Activated CD8-positive, alpha-beta T cell treated with anti-CD3 and anti-CD28 coated beads for 36 hours (primary cell): ENCODE measurements at regions not wholly inside any gene's neighbourhood (a gene's known extent, or its start where the extent isn't known, plus 50 kb on each side); places are given as distances from the start of the nearest gene placed in this dataset.
"Not testable (repeated sequence)": the region's sequence is repeated elsewhere in the genome, so short reads cannot be mapped to it uniquely, and the experiment has no call there.

Experiments used
- ATAC-seq: fragments of 200-7000 bp; cut with Tn5 transposase; one replicate; pipeline ENCODE4 v1.10.0; 2021; ENCODE audit warnings: mild to moderate bottlenecking, moderate library complexity
- CTCF ChIA-PET: fragments of 350-600 bp; sonication (Branson Sonifier 250); formaldehyde crosslinking; loops from one replicate; lab custom pipeline; 2021; ENCODE audit warnings: antibody characterized with exemption; lab: Charles Lee
- POLR2A ChIA-PET: fragments of 350-600 bp; sonication (Branson Sonifier 250); formaldehyde crosslinking; loops from one replicate; lab custom pipeline; 2021; ENCODE audit warnings: antibody characterized with exemption; lab: Charles Lee
- DNase-seq: peaks from one replicate; pipeline ENCODE4 v3.0.0-alpha.2; 2020
- H3K27ac Mint-ChIP-seq: one replicate; pipeline ENCODE4 v1.8.0; 2021; ENCODE audit warnings: mild to moderate bottlenecking, mixed read lengths
- H3K27me3 Mint-ChIP-seq: one replicate; pipeline ENCODE4 v1.8.0; 2021; ENCODE audit warnings: mixed read lengths
- H3K36me3 Mint-ChIP-seq: one replicate; pipeline ENCODE4 v1.8.0; 2021; ENCODE audit warnings: low read depth, mixed read lengths
- H3K4me1 Mint-ChIP-seq: one replicate; pipeline ENCODE4 v1.8.0; 2021; ENCODE audit warnings: low read depth, mixed read lengths
- H3K4me3 Mint-ChIP-seq: one replicate; pipeline ENCODE4 v1.8.0; 2021; ENCODE audit warnings: mild to moderate bottlenecking, moderate library complexity, mixed read lengths
- H3K9me3 Mint-ChIP-seq: one replicate; pipeline ENCODE4 v1.8.0; 2021; ENCODE audit warnings: mixed read lengths
- intact Hi-C: fragments of 100-400 bp; cut with micrococcal nuclease; formaldehyde crosslinking; loops from one replicate; pipeline ENCODE4 v1.10.0; 2022
- TF ChIP-seq, protein P1 (sequence below): fragments of 200-600 bp; IDR thresholded peaks from one replicate; pipeline ENCODE4 v1.8.0; 2022; ENCODE audit warnings: antibody characterized with exemption, mild to moderate bottlenecking

DNA sequence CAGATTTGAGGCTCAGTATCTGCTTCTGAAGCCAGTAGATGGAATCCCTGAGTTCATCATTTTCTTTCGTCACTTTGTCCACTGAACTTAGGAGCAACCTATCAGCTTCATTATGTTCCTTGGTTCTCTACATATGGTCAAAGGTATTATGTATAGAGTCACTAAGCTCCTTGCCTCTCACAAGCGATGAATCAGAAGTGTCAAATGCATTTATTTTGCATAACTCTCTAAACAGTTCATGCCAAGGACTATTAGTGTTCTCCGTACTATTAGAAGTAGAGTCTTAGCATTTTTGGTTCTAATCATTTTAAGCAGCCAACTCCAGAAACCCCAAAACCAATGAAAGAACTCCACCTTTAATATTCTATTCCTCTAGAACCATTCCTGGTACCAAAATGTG, 278.5 kb downstream of the C12orf75 start:
- DNase-seq, H3K27ac Mint-ChIP-seq, CTCF ChIA-PET, intact Hi-C loops, H3K36me3 Mint-ChIP-seq, H3K4me3 Mint-ChIP-seq, H3K27me3 Mint-ChIP-seq, H3K9me3 Mint-ChIP-seq, ATAC-seq, H3K4me1 Mint-ChIP-seq: not testable (repeated sequence)
- POLR2A ChIA-PET = interaction anchor here (0.7 kb wide), 1 partner anchor 685 kb away, joined by 3 read pairs; no protein-coding TSS in a partner anchor

DNA sequence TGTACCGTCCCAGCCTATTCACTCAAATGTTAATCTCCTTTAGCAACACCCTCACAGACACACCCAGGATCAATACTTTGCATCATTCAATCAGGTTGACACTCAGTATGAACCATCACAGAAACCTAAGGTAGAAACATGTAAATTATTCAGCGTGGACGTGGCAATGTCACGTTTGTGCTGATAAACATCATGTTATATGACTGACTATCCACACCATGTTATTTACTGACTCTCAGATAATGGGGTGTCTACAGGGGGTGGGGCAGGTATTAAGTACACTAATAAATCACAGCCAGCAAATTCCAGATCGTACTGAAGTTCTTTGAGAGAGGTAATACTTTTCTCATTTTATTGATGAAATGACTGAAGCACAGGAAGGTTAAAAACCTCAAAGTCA, 280.0 kb downstream of the C12orf75 start:
- Mint-ChIP-seq H3K4me1 (no peaks in the 10 kb centered on the region), H3K27me3 (no peaks in the 10 kb centered on the region), H3K4me3 (no peak overlapping the region), H3K9me3 (no peaks in the 10 kb centered on the region), H3K36me3 (no peaks in the 10 kb centered on the region), H3K27ac (no peak overlapping the region)
- ChIA-PET POLR2A (no interaction called here), CTCF (no interaction called here)
- DNase-seq (no peak), ATAC-seq (no peak)
- TF ChIP-seq, protein P1, sequence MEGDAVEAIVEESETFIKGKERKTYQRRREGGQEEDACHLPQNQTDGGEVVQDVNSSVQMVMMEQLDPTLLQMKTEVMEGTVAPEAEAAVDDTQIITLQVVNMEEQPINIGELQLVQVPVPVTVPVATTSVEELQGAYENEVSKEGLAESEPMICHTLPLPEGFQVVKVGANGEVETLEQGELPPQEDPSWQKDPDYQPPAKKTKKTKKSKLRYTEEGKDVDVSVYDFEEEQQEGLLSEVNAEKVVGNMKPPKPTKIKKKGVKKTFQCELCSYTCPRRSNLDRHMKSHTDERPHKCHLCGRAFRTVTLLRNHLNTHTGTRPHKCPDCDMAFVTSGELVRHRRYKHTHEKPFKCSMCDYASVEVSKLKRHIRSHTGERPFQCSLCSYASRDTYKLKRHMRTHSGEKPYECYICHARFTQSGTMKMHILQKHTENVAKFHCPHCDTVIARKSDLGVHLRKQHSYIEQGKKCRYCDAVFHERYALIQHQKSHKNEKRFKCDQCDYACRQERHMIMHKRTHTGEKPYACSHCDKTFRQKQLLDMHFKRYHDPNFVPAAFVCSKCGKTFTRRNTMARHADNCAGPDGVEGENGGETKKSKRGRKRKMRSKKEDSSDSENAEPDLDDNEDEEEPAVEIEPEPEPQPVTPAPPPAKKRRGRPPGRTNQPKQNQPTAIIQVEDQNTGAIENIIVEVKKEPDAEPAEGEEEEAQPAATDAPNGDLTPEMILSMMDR = no peak
- intact Hi-C loops = no loop called here

DNA sequence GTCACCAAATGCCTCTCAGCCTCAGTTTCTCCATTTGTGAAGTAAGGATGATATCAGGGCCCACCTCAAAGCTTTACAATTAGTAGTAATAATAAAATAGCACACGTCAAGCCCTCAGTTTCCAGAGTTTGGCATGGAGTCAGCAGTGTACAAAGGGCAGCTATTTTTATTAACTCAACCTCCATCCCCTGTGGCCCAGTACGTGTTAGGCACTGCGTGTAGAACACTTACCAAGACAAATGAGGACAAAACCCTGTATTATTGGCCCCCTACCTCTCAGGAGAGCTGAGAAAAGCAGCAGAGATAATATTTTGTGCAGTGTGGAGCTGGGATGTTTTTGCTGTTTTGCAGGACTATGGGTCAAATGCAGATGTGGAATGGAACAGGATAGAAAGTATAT, 280.8 kb downstream of the C12orf75 start:
- CTCF ChIA-PET = interaction anchor here (1.2 kb wide), 1 partner anchor 191 kb away, joined by 3 read pairs; no protein-coding TSS in a partner anchor
- Mint-ChIP-seq H3K36me3 (no peaks in the 10 kb centered on the region), H3K9me3 (no peaks in the 10 kb centered on the region), H3K27me3 (no peaks in the 10 kb centered on the region), H3K4me1 (no peaks in the 10 kb centered on the region), H3K27ac (no peak overlapping the region), H3K4me3 (no peak overlapping the region)
- POLR2A ChIA-PET = no interaction called here
- ATAC-seq (no peak), DNase-seq (no peak)
- TF ChIP-seq, protein P1 = no peak
- intact Hi-C loops = no loop called here

DNA sequence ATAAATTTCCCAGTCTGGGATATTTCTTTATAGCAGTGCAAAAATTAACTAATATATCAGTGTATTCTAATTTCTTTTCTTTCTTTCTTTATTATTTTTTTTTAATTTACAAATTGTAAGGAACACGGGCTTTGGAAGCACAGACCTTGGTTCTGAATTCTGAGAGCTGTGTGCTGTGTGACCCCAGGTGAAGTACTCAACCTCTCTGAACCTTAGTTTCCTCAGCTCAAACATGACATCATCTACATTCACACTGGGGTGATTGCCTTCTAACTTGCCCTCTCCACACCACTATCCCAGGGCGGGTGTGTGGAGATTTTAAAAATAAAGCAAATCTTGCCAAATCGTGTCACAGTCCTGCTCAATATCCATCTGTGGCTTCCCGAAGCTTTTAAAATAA, 282.8 kb downstream of the C12orf75 start:
- CTCF ChIA-PET = no interaction called here
- no peak for DNase-seq
- POLR2A ChIA-PET = no interaction called here
- no peaks in the 10 kb centered on the region for H3K36me3 Mint-ChIP-seq
- TF ChIP-seq, protein P1 = no peak
- ATAC-seq = no peak
- H3K27me3 Mint-ChIP-seq = peaks cover 3% of the 10 kb centered on the region
- no peak overlapping the region for H3K27ac Mint-ChIP-seq
- no peaks in the 10 kb centered on the region for H3K9me3 Mint-ChIP-seq
- intact Hi-C loops = no loop called here
- no peaks in the 10 kb centered on the region for H3K4me1 Mint-ChIP-seq
- no peak overlapping the region for H3K4me3 Mint-ChIP-seq

DNA sequence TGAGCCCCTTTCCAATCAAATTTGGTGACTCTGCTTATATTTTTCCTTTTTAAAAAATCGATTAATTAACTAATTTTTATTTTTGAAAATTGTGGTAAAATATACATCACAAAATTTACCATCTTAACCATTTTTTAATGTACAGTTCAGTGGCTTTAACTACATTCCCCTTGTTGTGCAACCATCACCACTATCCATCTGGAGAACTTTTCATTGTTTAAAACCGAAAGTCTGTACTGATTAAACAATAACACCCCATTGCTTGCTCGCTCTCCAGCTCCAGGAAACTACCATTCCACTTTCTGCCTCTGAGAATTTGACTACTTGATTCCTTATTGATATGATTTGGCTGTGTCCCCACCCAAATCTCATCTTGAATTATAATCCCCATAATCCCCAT, 283.4 kb downstream of the C12orf75 start:
- no peak for ATAC-seq
- TF ChIP-seq, protein P1 = no peak
- DNase-seq = no peak
- Mint-ChIP-seq H3K4me1 (no peaks in the 10 kb centered on the region), H3K4me3 (no peak overlapping the region), H3K36me3 (no peaks in the 10 kb centered on the region), H3K9me3 (no peaks in the 10 kb centered on the region), H3K27me3 (peaks cover 3% of the 10 kb centered on the region), H3K27ac (no peak overlapping the region)
- ChIA-PET POLR2A (no interaction called here), CTCF (no interaction called here)
- intact Hi-C loops = no loop called here
